ENCODE measurements at regions not wholly inside any gene's neighbourhood (a gene's known extent, or its start where the extent isn't known, plus 50 kb on each side); places are given as distances from the start of the nearest gene placed in this dataset.

DNA sequence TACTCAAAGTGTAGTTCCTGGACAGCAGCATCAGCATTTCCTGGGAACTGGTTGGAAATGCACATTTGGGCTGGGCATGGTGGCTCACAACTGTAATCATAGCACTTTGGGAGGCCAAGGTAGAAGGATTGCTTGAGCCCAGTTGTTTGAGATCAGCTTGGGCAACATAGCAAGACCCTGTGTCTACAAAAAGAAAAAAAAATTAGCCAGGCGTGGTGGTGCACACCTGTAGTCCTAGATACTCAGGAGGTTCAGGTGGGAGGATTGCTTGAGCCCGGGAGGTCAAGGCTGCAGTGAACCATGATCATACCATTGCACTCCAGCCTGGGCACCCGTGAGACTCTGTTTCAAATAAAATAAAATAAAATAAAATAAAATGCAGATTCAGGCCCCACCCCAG lies 156.2 kb downstream of the CDC5L start:
- Histone ChIP-seq H3K27ac (no peak overlapping the region), H3K4me1 (no peaks in the 10 kb centered on the region), H3K9me3 (no peaks in the 10 kb centered on the region), H3K4me3 (no peak overlapping the region), H3K9ac (ENCODE audit: low read depth in 2 of 2, low read length in 2 of 2) (no peak overlapping the region), H3K27me3 (no peaks in the 10 kb centered on the region), H3K36me3 (no peaks in the 10 kb centered on the region)
- TF ChIP-seq, protein P1, sequence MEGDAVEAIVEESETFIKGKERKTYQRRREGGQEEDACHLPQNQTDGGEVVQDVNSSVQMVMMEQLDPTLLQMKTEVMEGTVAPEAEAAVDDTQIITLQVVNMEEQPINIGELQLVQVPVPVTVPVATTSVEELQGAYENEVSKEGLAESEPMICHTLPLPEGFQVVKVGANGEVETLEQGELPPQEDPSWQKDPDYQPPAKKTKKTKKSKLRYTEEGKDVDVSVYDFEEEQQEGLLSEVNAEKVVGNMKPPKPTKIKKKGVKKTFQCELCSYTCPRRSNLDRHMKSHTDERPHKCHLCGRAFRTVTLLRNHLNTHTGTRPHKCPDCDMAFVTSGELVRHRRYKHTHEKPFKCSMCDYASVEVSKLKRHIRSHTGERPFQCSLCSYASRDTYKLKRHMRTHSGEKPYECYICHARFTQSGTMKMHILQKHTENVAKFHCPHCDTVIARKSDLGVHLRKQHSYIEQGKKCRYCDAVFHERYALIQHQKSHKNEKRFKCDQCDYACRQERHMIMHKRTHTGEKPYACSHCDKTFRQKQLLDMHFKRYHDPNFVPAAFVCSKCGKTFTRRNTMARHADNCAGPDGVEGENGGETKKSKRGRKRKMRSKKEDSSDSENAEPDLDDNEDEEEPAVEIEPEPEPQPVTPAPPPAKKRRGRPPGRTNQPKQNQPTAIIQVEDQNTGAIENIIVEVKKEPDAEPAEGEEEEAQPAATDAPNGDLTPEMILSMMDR (IDR thresholded peaks at IDR 0.05) = no peak
- DNase-seq = no peak
- intact Hi-C loops (cut with DNase I) = no loop called here

DNA sequence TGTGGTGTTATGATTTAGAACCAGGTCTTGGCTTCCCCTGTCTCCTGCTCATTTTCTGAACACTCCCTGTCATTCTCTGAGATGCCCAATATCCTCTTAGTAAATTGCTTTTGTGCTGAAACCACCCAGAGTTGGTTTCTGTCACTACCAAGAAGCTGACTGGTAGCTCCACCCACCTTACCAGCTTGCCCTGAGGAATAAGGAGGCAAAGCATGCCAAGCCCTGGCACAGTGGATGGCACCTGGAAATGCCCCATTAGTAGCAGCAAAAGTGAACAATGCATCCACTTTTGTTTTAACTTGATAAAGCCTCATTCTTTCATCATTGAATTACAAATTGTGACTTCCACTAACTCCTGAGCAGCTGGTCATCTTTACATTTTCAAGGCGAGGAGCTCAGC lies 157.7 kb downstream of the CDC5L start:
- no peaks in the 10 kb centered on the region for H3K27me3 ChIP-seq
- TF ChIP-seq, protein P1 (IDR thresholded peaks at IDR 0.05) = no peak
- intact Hi-C loops (cut with DNase I) = no loop called here

DNA sequence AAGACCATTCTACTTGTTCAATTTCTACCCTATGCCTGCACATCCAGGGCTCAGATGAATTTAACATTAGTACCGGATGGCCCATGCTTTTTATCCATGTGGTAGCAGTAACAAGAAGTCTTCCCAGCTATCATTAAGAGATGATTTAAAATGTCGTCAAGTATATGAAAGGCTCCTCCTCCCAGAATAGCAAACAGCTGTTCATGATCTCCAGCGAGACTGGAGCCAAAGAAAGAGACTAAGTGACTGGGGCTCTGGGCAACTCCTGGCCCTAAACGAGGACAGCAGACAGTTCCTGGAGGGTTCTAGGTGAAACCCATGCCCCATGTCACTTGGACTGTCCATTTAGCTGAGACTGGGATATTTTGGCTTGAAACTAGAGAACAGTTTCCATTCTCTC lies 160.8 kb downstream of the CDC5L start:
- Histone ChIP-seq H3K27me3 (no peaks in the 10 kb centered on the region), H3K4me3 (no peak overlapping the region), H3K27ac (no peak overlapping the region), H3K4me1 (no peaks in the 10 kb centered on the region), H3K9me3 (no peaks in the 10 kb centered on the region), H3K9ac (ENCODE audit: low read depth in 2 of 2, low read length in 2 of 2) (no peak overlapping the region), H3K36me3 (no peaks in the 10 kb centered on the region)
- TF ChIP-seq, protein P1 (IDR thresholded peaks at IDR 0.05) = no peak
- no peak for DNase-seq
- intact Hi-C loops (cut with DNase I) = no loop called here

More for the DNA sequence above, 157.7 kb downstream of the CDC5L start:
- no peaks in the 10 kb centered on the region for H3K4me1 ChIP-seq
- H3K27ac ChIP-seq = no peak overlapping the region
- no peak for DNase-seq
- no peaks in the 10 kb centered on the region for H3K9me3 ChIP-seq
- H3K4me3 ChIP-seq = no peak overlapping the region
- no peak overlapping the region for H3K9ac ChIP-seq (ENCODE audit: low read depth in 2 of 2, low read length in 2 of 2)
- H3K36me3 ChIP-seq = no peaks in the 10 kb centered on the region

DNA sequence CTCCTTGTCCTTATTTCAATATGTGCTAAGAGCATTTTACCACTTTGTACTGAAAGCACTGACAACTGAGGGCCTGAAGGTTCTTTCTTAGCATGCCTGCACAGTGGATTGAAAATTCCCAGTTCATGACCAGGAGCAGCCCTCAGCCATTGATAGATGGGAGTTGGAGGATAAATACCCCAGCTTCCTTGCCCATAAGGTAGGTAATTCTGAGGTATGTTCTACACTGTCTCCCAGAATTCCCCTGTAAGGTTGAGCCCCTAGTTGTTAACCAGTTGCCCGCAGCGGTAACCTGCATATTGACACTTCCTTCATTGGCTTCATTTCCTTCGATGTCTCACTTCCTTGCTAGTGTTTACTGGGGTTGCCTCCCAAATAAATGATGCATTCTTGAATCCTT lies 162.0 kb downstream of the CDC5L start:
- no peaks in the 10 kb centered on the region for H3K27me3 ChIP-seq
- H3K27ac ChIP-seq = no peak overlapping the region
- TF ChIP-seq, protein P1 (IDR thresholded peaks at IDR 0.05) = no peak
- no peaks in the 10 kb centered on the region for H3K36me3 ChIP-seq
- H3K4me1 ChIP-seq = no peaks in the 10 kb centered on the region
- no peak for DNase-seq
- H3K9ac ChIP-seq (ENCODE audit: low read depth in 2 of 2, low read length in 2 of 2) = no peak overlapping the region
- H3K9me3 ChIP-seq = no peaks in the 10 kb centered on the region
- intact Hi-C loops (cut with DNase I) = no loop called here
- H3K4me3 ChIP-seq = no peak overlapping the region

DNA sequence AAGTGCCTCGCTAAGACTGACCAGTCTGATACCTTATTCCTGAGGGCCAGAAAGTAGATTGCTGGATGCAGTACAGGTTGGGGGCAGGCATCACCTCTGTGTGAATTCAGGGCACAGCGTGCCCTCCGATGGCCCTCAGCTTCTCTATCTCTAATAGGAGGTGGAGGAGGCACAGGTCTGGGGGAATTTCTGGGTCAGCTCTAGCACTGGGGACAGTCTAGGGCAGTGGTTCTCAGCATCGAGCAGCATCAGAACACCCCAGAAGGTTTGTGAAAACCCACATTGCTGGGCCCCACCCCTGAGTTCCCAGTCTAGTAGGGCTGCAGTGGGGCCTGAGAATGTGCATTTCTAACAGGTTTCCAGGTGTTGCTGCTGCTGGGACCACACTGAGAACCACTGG lies 166.7 kb downstream of the CDC5L start:
- no peak for DNase-seq

More for the DNA sequence above, 166.7 kb downstream of the CDC5L start:
- no peak overlapping the region for H3K9ac ChIP-seq (ENCODE audit: low read depth in 2 of 2, low read length in 2 of 2)
- H3K27ac ChIP-seq = no peak overlapping the region
- no peaks in the 10 kb centered on the region for H3K36me3 ChIP-seq
- intact Hi-C loops (cut with DNase I) = no loop called here
- H3K9me3 ChIP-seq = no peaks in the 10 kb centered on the region
- no peaks in the 10 kb centered on the region for H3K27me3 ChIP-seq
- H3K4me3 ChIP-seq = no peak overlapping the region
- no peaks in the 10 kb centered on the region for H3K4me1 ChIP-seq
- TF ChIP-seq, protein P1 (IDR thresholded peaks at IDR 0.05) = no peak

Data from colonic mucosa (tissue), 4 donors.